Fibroblast of lung (primary cell): ENCODE measurements at regions not wholly inside any gene's neighbourhood (a gene's known extent, or its start where the extent isn't known, plus 50 kb on each side); places are given as distances from the start of the nearest gene placed in this dataset.

Experiments
- EZH2 ChIP-seq: IDR thresholded peaks from 2 replicates; pipeline ENCODE4 v1.5.1; 2012; ENCODE audit warnings: low read length, control low read depth, mild to moderate bottlenecking; ENCODE audit errors: missing control alignments
- TF ChIP-seq, protein P1 (sequence below), 2 donors: IDR thresholded peaks in 1 of 2; conservative IDR thresholded peaks in 1 of 2; 1 replicate in 1 of 2; 2 replicates in 1 of 2; pipeline ENCODE4 v1.5.1; 2011 to 2012; ENCODE audit warnings: low read length in 2 of 2, control low read depth in 1 of 2, inconsistent platforms in 1 of 2, low read depth in 1 of 2, mild to moderate bottlenecking in 1 of 2

DNA sequence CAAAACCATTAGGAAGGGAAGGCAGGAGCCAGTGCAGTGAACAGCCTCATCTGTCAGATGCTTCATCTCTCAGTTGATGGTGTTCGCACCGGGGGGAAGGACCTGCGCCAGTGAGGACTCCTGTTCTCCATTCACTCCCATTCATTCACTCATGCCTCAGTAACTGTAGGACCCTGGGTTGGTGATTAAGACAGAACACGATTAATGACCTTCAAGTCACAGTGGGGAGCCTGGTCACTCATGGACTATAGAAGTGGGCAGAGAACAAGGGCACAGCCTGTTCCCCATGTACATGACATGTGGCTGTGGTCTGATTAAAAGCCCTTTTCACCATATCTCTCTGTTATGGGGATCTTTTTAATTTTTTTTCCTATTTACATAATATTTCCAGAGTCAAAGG is 113.3 kb downstream of the RPS12 start:
- TF ChIP-seq, protein P1, sequence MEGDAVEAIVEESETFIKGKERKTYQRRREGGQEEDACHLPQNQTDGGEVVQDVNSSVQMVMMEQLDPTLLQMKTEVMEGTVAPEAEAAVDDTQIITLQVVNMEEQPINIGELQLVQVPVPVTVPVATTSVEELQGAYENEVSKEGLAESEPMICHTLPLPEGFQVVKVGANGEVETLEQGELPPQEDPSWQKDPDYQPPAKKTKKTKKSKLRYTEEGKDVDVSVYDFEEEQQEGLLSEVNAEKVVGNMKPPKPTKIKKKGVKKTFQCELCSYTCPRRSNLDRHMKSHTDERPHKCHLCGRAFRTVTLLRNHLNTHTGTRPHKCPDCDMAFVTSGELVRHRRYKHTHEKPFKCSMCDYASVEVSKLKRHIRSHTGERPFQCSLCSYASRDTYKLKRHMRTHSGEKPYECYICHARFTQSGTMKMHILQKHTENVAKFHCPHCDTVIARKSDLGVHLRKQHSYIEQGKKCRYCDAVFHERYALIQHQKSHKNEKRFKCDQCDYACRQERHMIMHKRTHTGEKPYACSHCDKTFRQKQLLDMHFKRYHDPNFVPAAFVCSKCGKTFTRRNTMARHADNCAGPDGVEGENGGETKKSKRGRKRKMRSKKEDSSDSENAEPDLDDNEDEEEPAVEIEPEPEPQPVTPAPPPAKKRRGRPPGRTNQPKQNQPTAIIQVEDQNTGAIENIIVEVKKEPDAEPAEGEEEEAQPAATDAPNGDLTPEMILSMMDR (conservative IDR thresholded peaks at IDR 0.05 in 1 of 2, IDR thresholded peaks at IDR 0.05 in 1 of 2; ENCODE audit: low read depth in 1 of 2, low read length in 2 of 2), result no peak
- TF ChIP-seq EZH2, result no peak
